Endothelial cell of umbilical vein (primary cell): ENCODE measurements at regions not wholly inside any gene's neighbourhood (a gene's known extent, or its start where the extent isn't known, plus 50 kb on each side); places are given as distances from the start of the nearest gene placed in this dataset.

Experiments used
- CTCF ChIP-seq, 2 donors: IDR thresholded peaks; 1 replicate in 1 of 2; 2 replicates in 1 of 2; pipeline ENCODE4 v1.5.1; 2011; ENCODE audit warnings: low read length in 2 of 2, mild to moderate bottlenecking in 2 of 2, moderate library complexity in 2 of 2, control low read depth in 1 of 2, inconsistent platforms in 1 of 2, low read depth in 1 of 2; ENCODE audit not compliant: insufficient read depth in 1 of 2; ENCODE audit errors: extremely low read depth in 1 of 2
- FOS ChIP-seq: IDR thresholded peaks from 2 replicates; pipeline ENCODE4 v1.6.1; 2011; ENCODE audit warnings: mild to moderate bottlenecking, low read length, moderate library complexity, borderline replicate concordance; ENCODE audit not compliant: insufficient read depth
- JUN ChIP-seq: IDR thresholded peaks from 2 replicates; pipeline ENCODE4 v1.6.1; 2011; ENCODE audit warnings: borderline replicate concordance, low read depth; ENCODE audit not compliant: insufficient read length, insufficient read depth
- MAX ChIP-seq: IDR thresholded peaks from 2 replicates; pipeline ENCODE4 v1.6.1; 2011; ENCODE audit not compliant: insufficient read depth, insufficient read length
- POLR2A ChIP-seq: IDR thresholded peaks from 2 replicates; pipeline ENCODE4 v1.6.1; 2012; ENCODE audit warnings: low read depth, mild to moderate bottlenecking, control low read depth, low read length
- POLR2AphosphoS5 ChIP-seq: IDR thresholded peaks from 2 replicates; pipeline ENCODE4 v1.6.1; 2012; ENCODE audit warnings: low read depth, mild to moderate bottlenecking, control low read depth, low read length, moderate library complexity; ENCODE audit not compliant: insufficient read depth

GRCh38 chr1:169025412-169025811, 81.1 kb upstream of the ATP1B1 start:
- TF ChIP-seq POLR2A (no peak), CTCF (IDR thresholded peaks at IDR 0.05; ENCODE audit: extremely low read depth in 1 of 2, insufficient read depth in 1 of 2, low read depth in 1 of 2, low read length in 2 of 2) (no peak), MAX (no peak), JUN (no peak), POLR2AphosphoS5 (no peak), FOS (no peak)
